Stomach (tissue), 4 donors: ENCODE measurements at regions not wholly inside any gene's neighbourhood (a gene's known extent, or its start where the extent isn't known, plus 50 kb on each side); places are given as distances from the start of the nearest gene placed in this dataset.
"Not testable (repeated sequence)": the region's sequence is repeated elsewhere in the genome, so short reads cannot be mapped to it uniquely, and the experiment has no call there.

Source experiments
- CTCF ChIP-seq, 7 experiments: fragments of 450-650 bp in 4 of 7; fragments of 200-600 bp in 3 of 7; sonication (generic) in 3 of 7; IDR thresholded peaks; one replicate each; pipeline ENCODE4 v1.5.1; 2016 to 2019; ENCODE audit warnings: antibody characterized with exemption in 7 of 7, control low read depth in 2 of 7, mild to moderate bottlenecking in 1 of 7
- POLR2AphosphoS5 ChIP-seq, 3 donors: sonication (generic); formaldehyde crosslinking; IDR thresholded peaks; one replicate each; pipeline ENCODE4 v1.6.1; 2016; ENCODE audit warnings: antibody characterized with exemption in 3 of 3

DNA sequence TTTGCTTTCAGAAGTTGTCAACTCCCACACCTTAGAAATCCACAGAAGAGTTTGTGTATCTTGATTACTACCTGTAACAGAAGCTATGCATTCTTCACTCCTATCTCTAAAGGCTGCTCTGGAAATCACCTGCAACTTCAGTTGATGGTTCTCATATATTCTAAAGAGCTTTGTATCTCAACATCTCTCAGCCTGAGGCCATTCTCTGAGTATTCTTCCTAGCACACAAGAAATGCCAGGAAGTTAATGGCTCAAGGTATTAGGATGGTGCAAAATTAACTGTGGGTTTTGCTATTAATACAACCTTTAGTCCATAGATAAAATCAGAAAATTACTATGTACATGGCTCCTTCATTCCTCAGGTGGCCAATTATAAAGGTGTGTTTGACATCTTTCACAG, 806.3 kb upstream of the ALG10B start:
- not testable (repeated sequence) for TF ChIP-seq CTCF, POLR2AphosphoS5 (IDR thresholded peaks at IDR 0.05)
